ENCODE measurements at regions not wholly inside any gene's neighbourhood (a gene's known extent, or its start where the extent isn't known, plus 50 kb on each side); places are given as distances from the start of the nearest gene placed in this dataset.
A peak's percentile ranks its signal among the peaks of the same experiment; 100 is the strongest.

GRCh38 chr12:58309806-58310205, 368.4 kb downstream of the ATP23 start:
- peaks cover 11 to 32% (median 18%) of the 10 kb centered on the region in 10 experiments; a peak in 19 of 20 replicates for H3K4me1 ChIP-seq
- H3K4me2 ChIP-seq, result peak overlapping the region; percentile 1 to 59 (median 27); a peak in 15 of 22 replicates
- H3K9me3 ChIP-seq (replicated peaks in 1 of 11), result peaks cover 10 to 31% (median 19%) of the 10 kb centered on the region in 11 experiments; a peak in 21 of 22 replicates
- no peaks in the 10 kb centered on the region for H4K20me1 ChIP-seq
- no peak for TF ChIP-seq Cebpa-rat (IDR thresholded peaks at IDR 0.05)
- H3K4me3 ChIP-seq, result no peak overlapping the region
- H3K36me3 ChIP-seq, result no peaks in the 10 kb centered on the region
- H3K27me3 ChIP-seq, result no peaks in the 10 kb centered on the region
- peak overlapping the region in 3 of 11 experiments; percentile 2 to 26 (median 15); a peak in 1 of 22 replicates for H3K27ac ChIP-seq
- no peak overlapping the region for H3K9ac ChIP-seq

DNA sequence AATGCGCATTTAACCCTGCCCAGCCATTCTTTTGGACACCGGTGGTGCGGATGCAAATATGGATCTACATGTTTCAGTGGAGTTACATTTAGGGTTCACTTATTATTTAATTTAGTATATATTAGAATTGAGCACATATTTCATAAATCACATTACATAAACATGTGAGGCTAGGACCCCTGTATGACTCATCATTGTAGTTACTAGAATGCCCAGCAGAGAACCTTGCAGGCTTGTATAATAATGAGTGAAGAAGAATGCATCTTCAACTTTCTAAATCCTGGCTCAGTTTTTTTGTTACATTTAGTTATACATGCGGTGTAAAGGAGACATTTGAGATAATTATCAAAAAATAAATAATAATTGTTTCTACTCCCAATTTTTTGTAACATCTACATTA, 369.0 kb downstream of the ATP23 start:
- H3K4me3 ChIP-seq, result no peak overlapping the region
- H3K9ac ChIP-seq, result no peak overlapping the region
- H3K36me3 ChIP-seq, result no peaks in the 10 kb centered on the region
- H3K27ac ChIP-seq, result peak overlapping the region in 2 of 11 experiments; percentile 2 to 26; a peak in 1 of 22 replicates
- TF ChIP-seq Cebpa-rat (IDR thresholded peaks at IDR 0.05), result no peak
- H3K27me3 ChIP-seq, result no peaks in the 10 kb centered on the region
- H4K20me1 ChIP-seq, result no peaks in the 10 kb centered on the region
- H3K9me3 ChIP-seq (replicated peaks in 1 of 11), result peaks cover 10 to 31% (median 19%) of the 10 kb centered on the region in 11 experiments; a peak in 21 of 22 replicates
- H3K4me2 ChIP-seq, result peak overlapping the region in 10 of 11 experiments; percentile 2 to 59 (median 30); a peak in 12 of 22 replicates
- H3K4me1 ChIP-seq, result peaks cover 11 to 36% (median 18%) of the 10 kb centered on the region in 10 experiments; a peak in 19 of 20 replicates

DNA sequence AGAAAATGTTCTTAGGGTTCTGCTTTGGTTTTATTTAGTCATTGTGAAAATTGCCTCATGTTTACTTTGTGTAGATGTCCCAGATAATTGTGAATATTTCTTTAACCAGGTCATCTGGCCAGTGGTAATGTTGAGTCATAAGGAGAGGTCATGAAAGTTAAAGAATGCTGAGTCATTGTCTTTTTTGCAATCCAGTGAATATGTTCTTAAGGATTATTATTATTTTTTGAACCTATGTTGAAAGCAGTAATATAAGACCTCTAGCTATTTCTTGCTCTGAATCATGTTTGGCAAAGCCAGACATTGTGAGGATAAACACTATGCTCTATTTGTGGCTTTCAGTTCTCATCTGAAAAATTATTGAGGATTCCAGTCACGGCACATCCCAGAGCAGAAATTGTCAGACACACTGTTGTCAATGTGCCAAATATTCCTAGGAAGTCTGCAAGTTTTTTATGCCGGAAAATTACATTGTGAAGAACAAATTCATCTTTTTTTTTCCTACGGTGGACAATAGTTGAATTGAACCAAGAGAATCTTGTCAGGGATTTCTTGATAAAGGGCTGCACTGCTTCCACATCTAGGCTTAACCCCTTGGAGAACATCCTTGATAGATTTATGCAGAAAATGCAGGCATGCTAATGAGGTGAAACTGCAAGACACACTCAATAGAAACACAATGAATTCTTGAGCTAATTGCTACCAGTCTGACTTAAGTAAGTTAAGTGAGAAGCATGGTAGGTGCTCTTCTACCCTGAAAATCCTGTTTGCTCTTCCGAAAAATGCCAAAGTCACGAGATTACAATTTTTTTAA, 369.6 kb downstream of the ATP23 start:
- Histone ChIP-seq H3K9me3 (replicated peaks in 1 of 11) (peaks cover 10 to 31% (median 19%) of the 10 kb centered on the region in 11 experiments; a peak in 21 of 22 replicates), H3K4me1 (peaks cover 11 to 36% (median 18%) of the 10 kb centered on the region in 10 experiments; a peak in 19 of 20 replicates), H3K9ac (no peak overlapping the region), H3K27me3 (no peaks in the 10 kb centered on the region), H3K4me2 (peak overlapping the region in 5 of 11 experiments; percentile 15 to 59 (median 30); a peak in 7 of 22 replicates), H4K20me1 (no peaks in the 10 kb centered on the region), H3K4me3 (no peak overlapping the region), H3K27ac (peak overlapping the region in 2 of 11 experiments; percentile 26 to 43; a peak in 5 of 22 replicates), H3K36me3 (no peaks in the 10 kb centered on the region)
- no peak for TF ChIP-seq Cebpa-rat (IDR thresholded peaks at IDR 0.05)

DNA sequence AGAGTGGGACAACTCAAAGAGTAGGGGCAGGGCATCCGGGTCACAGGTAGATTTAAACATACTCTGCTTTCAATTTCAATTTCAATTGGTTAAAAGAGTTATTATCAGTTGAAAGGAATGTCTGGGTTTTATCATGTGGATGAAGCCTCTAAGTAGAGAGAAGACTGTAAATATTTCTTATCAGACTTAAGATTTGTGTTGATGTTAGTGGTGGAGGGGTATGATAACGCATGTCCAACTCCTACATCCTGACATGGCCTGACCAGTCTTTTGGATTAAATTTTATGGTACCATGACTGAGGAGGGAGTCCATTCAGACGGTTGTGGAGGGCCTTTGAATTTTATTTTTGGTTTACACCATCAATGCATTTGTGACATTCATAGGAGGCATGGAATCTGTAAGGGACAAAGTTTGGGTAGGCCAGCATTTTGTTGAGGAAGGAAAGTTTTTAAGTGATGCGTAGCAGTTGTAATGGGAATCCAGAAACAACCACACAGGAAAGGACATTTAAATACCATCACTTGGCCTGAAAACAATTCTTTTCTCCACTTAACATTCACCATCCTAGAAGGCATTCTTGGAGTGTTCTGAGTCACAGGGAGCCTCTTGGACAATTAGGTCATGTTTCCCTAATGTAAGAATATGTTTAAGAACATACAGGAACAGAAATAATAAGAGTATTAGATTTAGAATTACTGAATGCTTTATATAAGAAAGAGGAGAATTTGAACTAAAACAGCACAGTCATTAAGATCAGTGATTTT, 371.9 kb downstream of the ATP23 start:
- Histone ChIP-seq H4K20me1 (no peaks in the 10 kb centered on the region), H3K4me3 (no peak overlapping the region), H3K27ac (no peak overlapping the region), H3K27me3 (no peaks in the 10 kb centered on the region), H3K4me2 (no peak overlapping the region), H3K4me1 (peaks cover 11 to 50% (median 18%) of the 10 kb centered on the region in 10 experiments; a peak in 19 of 20 replicates), H3K9ac (no peak overlapping the region), H3K36me3 (peaks cover 0 to 1% (median 0%) of the 10 kb centered on the region in 11 experiments; a peak in 1 of 22 replicates), H3K9me3 (replicated peaks in 1 of 11) (peaks cover 5 to 26% (median 10%) of the 10 kb centered on the region in 11 experiments; a peak in 17 of 22 replicates)
- TF ChIP-seq Cebpa-rat (IDR thresholded peaks at IDR 0.05), result no peak

- Histone ChIP-seq H3K9me3 (replicated peaks in 1 of 11) (peaks cover 15 to 39% (median 24%) of the 10 kb centered on the region in 11 experiments; a peak in 21 of 22 replicates), H3K4me1 (peaks cover 8 to 48% (median 16%) of the 10 kb centered on the region in 10 experiments; a peak in 19 of 20 replicates), H3K27me3 (no peaks in the 10 kb centered on the region), H4K20me1 (no peaks in the 10 kb centered on the region), H3K4me3 (no peak overlapping the region), H3K4me2 (peak overlapping the region in 1 of 11 experiments; percentile 2; a peak in 1 of 22 replicates), H3K9ac (no peak overlapping the region), H3K27ac (no peak overlapping the region), H3K36me3 (peaks cover 0 to 6% (median 0%) of the 10 kb centered on the region in 11 experiments; a peak in 2 of 22 replicates)
- TF ChIP-seq Cebpa-rat (IDR thresholded peaks at IDR 0.05), result no peak
Measured at GRCh38 chr12:58314610-58315009, 373.2 kb downstream of the ATP23 start.

GRCh38 chr12:58316926-58317325, 375.6 kb downstream of the ATP23 start:
- no peak for TF ChIP-seq Cebpa-rat (IDR thresholded peaks at IDR 0.05)
- H3K4me2 ChIP-seq, result 0 out of 22 replicates have a peak overlapping the region, but pooled peaks of 2 of the 11 experiments have one; percentile 0 to 4

GRCh38 chr12:58321414-58321813, 380.0 kb downstream of the ATP23 start:
- peaks cover 15 to 60% (median 24%) of the 10 kb centered on the region in 11 experiments; a peak in 21 of 22 replicates for H3K9me3 ChIP-seq (replicated peaks in 1 of 11)
- TF ChIP-seq Cebpa-rat (IDR thresholded peaks at IDR 0.05), result no peak
- peaks cover 0 to 75% (median 9%) of the 10 kb centered on the region in 10 experiments; a peak in 12 of 20 replicates for H3K4me1 ChIP-seq
- no peak overlapping the region for H3K4me3 ChIP-seq
- peak overlapping the region in 7 of 11 experiments; percentile 11 to 75 (median 28); a peak in 9 of 22 replicates for H3K4me2 ChIP-seq
- no peaks in the 10 kb centered on the region for H3K27me3 ChIP-seq
- H4K20me1 ChIP-seq, result no peaks in the 10 kb centered on the region
- peaks cover 0 to 6% (median 0%) of the 10 kb centered on the region in 11 experiments; a peak in 2 of 22 replicates for H3K36me3 ChIP-seq
- H3K9ac ChIP-seq, result peak overlapping the region in 2 of 11 experiments; percentile 20 to 49; a peak in 2 of 22 replicates
- peak overlapping the region in 8 of 11 experiments; percentile 27 to 83 (median 58); a peak in 12 of 22 replicates for H3K27ac ChIP-seq

More at GRCh38 chr12:58316926-58317325, 375.6 kb downstream of the ATP23 start:
- H3K4me3 ChIP-seq, result no peak overlapping the region
- no peak overlapping the region for H3K9ac ChIP-seq
- H4K20me1 ChIP-seq, result no peaks in the 10 kb centered on the region
- peaks cover 0 to 44% (median 7%) of the 10 kb centered on the region in 10 experiments; a peak in 12 of 20 replicates for H3K4me1 ChIP-seq
- peaks cover 15 to 39% (median 24%) of the 10 kb centered on the region in 11 experiments; a peak in 21 of 22 replicates for H3K9me3 ChIP-seq (replicated peaks in 1 of 11)
- no peaks in the 10 kb centered on the region for H3K27me3 ChIP-seq
- peak overlapping the region in 1 of 11 experiments; percentile 11; a peak in 1 of 22 replicates for H3K27ac ChIP-seq
- peaks cover 0 to 6% (median 0%) of the 10 kb centered on the region in 11 experiments; a peak in 2 of 22 replicates for H3K36me3 ChIP-seq

DNA sequence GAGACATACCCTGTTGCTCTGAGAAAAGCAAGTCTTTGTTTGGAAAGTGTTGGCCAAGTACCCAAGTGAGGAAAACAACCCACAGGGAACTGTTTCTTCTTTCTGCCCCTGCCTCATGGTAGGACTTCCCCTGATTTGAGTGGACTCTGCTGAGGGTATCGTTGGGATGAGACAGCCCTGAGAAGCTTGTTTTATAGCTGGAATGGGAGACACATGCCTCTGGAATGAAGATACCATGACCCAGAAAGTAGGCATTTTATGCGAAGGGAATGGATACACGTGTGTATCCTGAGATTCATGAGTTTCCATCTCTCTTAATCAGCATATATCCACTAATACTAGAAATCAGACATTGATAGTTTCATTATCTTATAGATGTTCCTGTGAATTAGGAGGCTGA, 382.3 kb downstream of the ATP23 start:
- no peaks in the 10 kb centered on the region for H4K20me1 ChIP-seq
- peaks cover 0 to under 1% (median 0%) of the 10 kb centered on the region in 11 experiments; a peak in 2 of 22 replicates for H3K36me3 ChIP-seq
- no peak overlapping the region for H3K9ac ChIP-seq
- no peak for TF ChIP-seq Cebpa-rat (IDR thresholded peaks at IDR 0.05)
- peak overlapping the region in 3 of 11 experiments; percentile 6 to 75 (median 33); a peak in 3 of 22 replicates for H3K4me2 ChIP-seq
- no peaks in the 10 kb centered on the region for H3K27me3 ChIP-seq
- peaks cover 0 to 61% (median 9%) of the 10 kb centered on the region in 10 experiments; a peak in 12 of 20 replicates for H3K4me1 ChIP-seq
- peaks cover 6 to 46% (median 11%) of the 10 kb centered on the region in 11 experiments; a peak in 21 of 22 replicates for H3K9me3 ChIP-seq (replicated peaks in 1 of 11)
- H3K27ac ChIP-seq, result peak overlapping the region in 2 of 11 experiments; percentile 81 to 83; a peak in 4 of 22 replicates
- no peak overlapping the region for H3K4me3 ChIP-seq
